Fibroblast of mammary gland (primary cell): ENCODE measurements at regions not wholly inside any gene's neighbourhood (a gene's known extent, or its start where the extent isn't known, plus 50 kb on each side); places are given as distances from the start of the nearest gene placed in this dataset.

Experiments
- DNase-seq: peaks from one replicate; pipeline ENCODE4 v3.0.0-alpha.2; 2010; ENCODE audit warnings: low read depth
- H3K4me3 ChIP-seq: 2 replicates; pipeline ENCODE4 v1.5.1; 2011; ENCODE audit warnings: low read depth, mild to moderate bottlenecking, low read length, moderate library complexity; ENCODE audit not compliant: control insufficient read depth
- TF ChIP-seq, protein P1 (sequence below): conservative IDR thresholded peaks from 2 replicates; pipeline ENCODE4 v1.5.1; 2011; ENCODE audit warnings: low read depth, low read length, inconsistent platforms; ENCODE audit not compliant: control insufficient read depth, insufficient read depth

DNA sequence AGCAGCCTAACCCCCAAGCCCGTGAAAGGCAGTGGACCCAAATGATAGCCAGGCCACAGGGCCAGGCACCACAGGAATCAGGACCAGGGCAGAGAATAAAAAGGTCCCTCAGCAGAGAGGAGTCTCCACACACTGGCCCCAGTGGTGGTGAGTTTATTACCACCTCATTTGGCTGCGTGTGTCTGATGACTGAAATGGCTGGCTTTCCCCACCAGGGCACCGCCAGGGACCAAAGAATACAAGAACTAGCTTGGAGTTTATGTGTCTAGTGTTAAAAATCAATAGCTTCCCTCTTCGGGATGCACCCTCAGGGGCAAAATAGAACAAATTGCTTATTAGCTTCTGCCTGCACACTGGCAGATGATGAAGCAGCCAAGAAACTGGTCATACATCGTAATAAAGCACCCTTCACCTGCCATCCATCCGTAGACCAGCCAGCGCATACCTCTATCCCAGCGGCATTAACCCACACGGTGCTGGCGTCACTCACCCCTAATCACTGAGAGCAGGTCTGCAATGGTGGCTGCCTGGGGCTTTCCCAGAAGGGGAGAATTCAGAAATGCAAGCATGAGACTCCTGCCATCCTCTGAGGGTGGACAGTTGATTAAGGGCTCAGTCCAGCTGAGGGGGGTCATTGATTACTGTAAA, 223.7 kb upstream of the ZMIZ1 start:
- no peak overlapping the region for H3K4me3 ChIP-seq
- TF ChIP-seq, protein P1, sequence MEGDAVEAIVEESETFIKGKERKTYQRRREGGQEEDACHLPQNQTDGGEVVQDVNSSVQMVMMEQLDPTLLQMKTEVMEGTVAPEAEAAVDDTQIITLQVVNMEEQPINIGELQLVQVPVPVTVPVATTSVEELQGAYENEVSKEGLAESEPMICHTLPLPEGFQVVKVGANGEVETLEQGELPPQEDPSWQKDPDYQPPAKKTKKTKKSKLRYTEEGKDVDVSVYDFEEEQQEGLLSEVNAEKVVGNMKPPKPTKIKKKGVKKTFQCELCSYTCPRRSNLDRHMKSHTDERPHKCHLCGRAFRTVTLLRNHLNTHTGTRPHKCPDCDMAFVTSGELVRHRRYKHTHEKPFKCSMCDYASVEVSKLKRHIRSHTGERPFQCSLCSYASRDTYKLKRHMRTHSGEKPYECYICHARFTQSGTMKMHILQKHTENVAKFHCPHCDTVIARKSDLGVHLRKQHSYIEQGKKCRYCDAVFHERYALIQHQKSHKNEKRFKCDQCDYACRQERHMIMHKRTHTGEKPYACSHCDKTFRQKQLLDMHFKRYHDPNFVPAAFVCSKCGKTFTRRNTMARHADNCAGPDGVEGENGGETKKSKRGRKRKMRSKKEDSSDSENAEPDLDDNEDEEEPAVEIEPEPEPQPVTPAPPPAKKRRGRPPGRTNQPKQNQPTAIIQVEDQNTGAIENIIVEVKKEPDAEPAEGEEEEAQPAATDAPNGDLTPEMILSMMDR: no peak

DNA sequence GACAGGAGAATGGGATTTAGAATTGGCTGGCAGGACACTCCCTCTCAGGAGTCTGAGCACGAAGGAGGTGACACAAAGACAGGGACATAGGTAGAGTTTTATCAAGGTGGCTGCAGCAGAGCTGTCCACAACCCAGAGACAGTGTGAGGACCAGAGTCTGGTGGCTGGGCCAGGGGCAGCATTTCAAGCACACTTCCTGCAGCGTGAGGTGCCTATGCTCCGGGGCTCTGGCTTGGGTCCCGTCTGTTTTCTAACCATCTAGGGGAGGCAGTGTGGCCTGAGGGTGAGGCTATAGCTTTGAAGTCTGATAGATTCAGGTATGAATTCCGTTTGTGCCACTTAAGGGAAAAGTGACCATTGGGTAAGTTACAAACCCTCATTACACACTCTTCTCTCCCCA, 222.7 kb upstream of the ZMIZ1 start:
- no peak overlapping the region for H3K4me3 ChIP-seq
- TF ChIP-seq, protein P1: no peak
- DNase-seq: no peak

More for the DNA sequence above, 223.7 kb upstream of the ZMIZ1 start:
- DNase-seq: no peak

DNA sequence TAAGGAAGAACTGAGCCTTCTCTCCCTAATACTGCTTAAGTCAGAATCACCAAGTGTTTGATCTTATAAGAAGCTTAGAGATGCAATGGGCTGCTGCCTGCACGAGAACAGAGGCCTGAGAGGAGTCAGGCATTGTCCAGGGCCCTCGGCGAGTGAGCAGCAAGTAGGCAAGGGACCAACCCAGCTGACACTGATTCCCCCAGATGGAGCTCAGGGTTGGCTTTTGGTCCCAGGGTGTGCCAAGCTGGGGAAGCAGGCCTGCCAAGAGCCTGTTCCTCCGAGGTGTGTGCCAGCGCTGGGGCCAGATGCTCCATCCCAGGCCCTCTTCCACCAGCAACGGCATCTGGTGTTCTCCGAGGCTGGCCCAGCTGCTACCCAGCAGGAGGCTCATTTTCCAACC, 222.0 kb upstream of the ZMIZ1 start:
- TF ChIP-seq, protein P1: no peak
- no peak overlapping the region for H3K4me3 ChIP-seq
- DNase-seq: no peak

DNA sequence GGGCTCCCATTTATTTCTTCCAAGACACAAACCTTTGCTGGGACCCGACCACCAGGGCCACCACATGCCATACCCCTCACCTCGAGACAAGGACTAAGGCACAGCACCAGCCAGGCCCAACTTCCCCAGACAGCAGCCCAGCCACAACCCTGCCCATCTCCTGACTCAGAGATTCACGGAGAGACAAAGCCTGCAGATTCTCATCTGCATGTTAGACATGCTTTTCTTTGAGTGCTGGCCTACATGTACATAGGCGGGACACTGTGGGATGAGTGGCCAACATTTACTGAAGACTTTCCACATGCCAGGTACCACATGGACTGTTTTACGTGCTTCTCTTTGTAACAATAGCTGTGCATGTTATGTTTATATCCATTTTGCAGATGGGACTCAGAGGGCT, 221.3 kb upstream of the ZMIZ1 start:
- TF ChIP-seq, protein P1: no peak
- DNase-seq: no peak
- H3K4me3 ChIP-seq: no peak overlapping the region

DNA sequence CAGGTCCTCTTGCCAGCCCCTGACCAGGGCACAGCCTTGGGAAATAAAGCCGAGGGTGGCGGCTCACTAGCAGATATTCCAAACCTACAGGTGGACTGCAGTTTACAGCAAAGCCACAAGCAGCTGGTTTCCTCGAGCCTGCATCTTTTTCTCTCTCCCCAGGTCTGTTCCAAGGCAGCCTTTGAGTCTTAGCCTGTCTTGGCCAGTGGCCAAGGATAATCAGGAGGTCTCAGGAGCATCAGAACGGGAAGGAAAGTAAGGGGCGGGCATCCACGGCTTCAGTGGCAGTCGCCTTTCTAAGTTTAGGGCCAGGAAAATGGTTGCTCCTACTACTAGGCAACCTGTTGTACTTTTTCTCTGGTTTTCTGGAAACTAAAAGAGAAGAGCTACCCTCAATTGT, 219.7 kb upstream of the ZMIZ1 start:
- no peak for DNase-seq
- H3K4me3 ChIP-seq: no peak overlapping the region
- TF ChIP-seq, protein P1: no peak

DNA sequence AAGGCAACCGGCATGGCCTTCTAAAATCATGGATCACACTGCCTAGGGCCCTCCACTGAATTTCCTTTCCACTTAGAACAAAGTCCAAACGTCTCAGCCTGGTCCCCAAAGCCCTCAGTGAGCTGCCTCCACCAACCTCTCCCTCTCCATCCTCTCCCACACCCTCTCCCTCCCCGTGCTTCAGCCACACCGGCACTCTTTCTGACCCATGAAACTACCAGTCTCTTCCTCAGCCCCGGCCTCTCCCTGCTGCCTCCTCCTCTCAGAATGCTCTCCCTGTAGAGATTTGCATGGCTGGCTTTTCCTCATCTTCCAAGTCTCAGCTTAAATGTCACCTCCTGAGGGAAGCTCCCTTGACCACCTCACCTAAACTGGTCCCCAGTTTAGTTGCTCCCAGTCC, 219.0 kb upstream of the ZMIZ1 start:
- H3K4me3 ChIP-seq: no peak overlapping the region
- no peak for DNase-seq
- TF ChIP-seq, protein P1: no peak
